Right lung (tissue), 2 donors: ENCODE measurements at regions not wholly inside any gene's neighbourhood (a gene's known extent, or its start where the extent isn't known, plus 50 kb on each side); places are given as distances from the start of the nearest gene placed in this dataset.
"Not testable (repeated sequence)": the region's sequence is repeated elsewhere in the genome, so short reads cannot be mapped to it uniquely, and the experiment has no call there.

Experiments
- DNase-seq, 2 donors: peaks; one replicate each; pipeline ENCODE4 v3.0.0-alpha.2; 2013

- no peak for DNase-seq
These were observed 282.6 kb upstream of the MCTP2 start for GRCh38 chr15:93948726-93949125.

- no peak for DNase-seq
These were observed 287.8 kb upstream of the MCTP2 start for GRCh38 chr15:93943586-93943985.

- peak; percentile 28 to 43 for DNase-seq
These were observed 289.1 kb upstream of the MCTP2 start for GRCh38 chr15:93942269-93942694.

GRCh38 chr15:93941697-93942096 is 289.7 kb upstream of the MCTP2 start:
- DNase-seq: no peak

GRCh38 chr15:93940226-93940625 is 291.1 kb upstream of the MCTP2 start:
- DNase-seq: no peak

GRCh38 chr15:93932164-93932776 is 299.1 kb upstream of the MCTP2 start:
- no peak for DNase-seq

GRCh38 chr15:93929375-93930094 is 301.8 kb upstream of the MCTP2 start:
- DNase-seq: no peak

GRCh38 chr15:93920204-93920603 is 311.2 kb upstream of the MCTP2 start:
- DNase-seq: no peak

- not testable (repeated sequence) for DNase-seq
These were observed 312.6 kb upstream of the MCTP2 start for GRCh38 chr15:93918801-93919200.

GRCh38 chr15:93917181-93917580 is 314.2 kb upstream of the MCTP2 start:
- no peak for DNase-seq

- no peak for DNase-seq
These were observed 317.5 kb upstream of the MCTP2 start for GRCh38 chr15:93913871-93914270.

GRCh38 chr15:93913310-93913709 is 318.1 kb upstream of the MCTP2 start:
- no peak for DNase-seq

- DNase-seq: no peak
These were observed 330.6 kb upstream of the MCTP2 start for GRCh38 chr15:93900476-93901400.

- no peak for DNase-seq
These were observed 331.5 kb upstream of the MCTP2 start for GRCh38 chr15:93899817-93900216.

GRCh38 chr15:93897377-93897776 is 334.0 kb upstream of the MCTP2 start:
- DNase-seq: no peak

GRCh38 chr15:93895976-93896770 is 335.2 kb upstream of the MCTP2 start:
- DNase-seq: no peak

GRCh38 chr15:93894438-93895036 is 336.8 kb upstream of the MCTP2 start:
- no peak for DNase-seq

- DNase-seq: no peak
These were observed 344.2 kb upstream of the MCTP2 start for GRCh38 chr15:93887151-93887550.

- no peak for DNase-seq
These were observed 348.6 kb upstream of the MCTP2 start for GRCh38 chr15:93882779-93883178.

- no peak for DNase-seq
These were observed 349.2 kb upstream of the MCTP2 start for GRCh38 chr15:93882141-93882540.

- DNase-seq: no peak
These were observed 350.1 kb upstream of the MCTP2 start for GRCh38 chr15:93881310-93881709.
